ENCODE measurements at regions not wholly inside any gene's neighbourhood (a gene's known extent, or its start where the extent isn't known, plus 50 kb on each side); places are given as distances from the start of the nearest gene placed in this dataset.

- TF ChIP-seq CSDC2 (CRISPR knock-in tag; IDR thresholded peaks at IDR 0.05) (no peak), OSR1 (CRISPR knock-in tag; IDR thresholded peaks at IDR 0.05) (no peak), SNAI2 (CRISPR knock-in tag; IDR thresholded peaks at IDR 0.05) (no peak), ZFP30 (CRISPR knock-in tag; IDR thresholded peaks at IDR 0.05) (no peak), TCF4 (CRISPR knock-in tag; IDR thresholded peaks at IDR 0.05; ENCODE audit: borderline replicate concordance) (no peak), TOX (CRISPR knock-in tag; IDR thresholded peaks at IDR 0.05; ENCODE audit: borderline replicate concordance) (no peak), ARNTL (CRISPR knock-in tag; IDR thresholded peaks at IDR 0.05; ENCODE audit: borderline replicate concordance, low read depth) (no peak)
- TF ChIP-seq, protein P1, sequence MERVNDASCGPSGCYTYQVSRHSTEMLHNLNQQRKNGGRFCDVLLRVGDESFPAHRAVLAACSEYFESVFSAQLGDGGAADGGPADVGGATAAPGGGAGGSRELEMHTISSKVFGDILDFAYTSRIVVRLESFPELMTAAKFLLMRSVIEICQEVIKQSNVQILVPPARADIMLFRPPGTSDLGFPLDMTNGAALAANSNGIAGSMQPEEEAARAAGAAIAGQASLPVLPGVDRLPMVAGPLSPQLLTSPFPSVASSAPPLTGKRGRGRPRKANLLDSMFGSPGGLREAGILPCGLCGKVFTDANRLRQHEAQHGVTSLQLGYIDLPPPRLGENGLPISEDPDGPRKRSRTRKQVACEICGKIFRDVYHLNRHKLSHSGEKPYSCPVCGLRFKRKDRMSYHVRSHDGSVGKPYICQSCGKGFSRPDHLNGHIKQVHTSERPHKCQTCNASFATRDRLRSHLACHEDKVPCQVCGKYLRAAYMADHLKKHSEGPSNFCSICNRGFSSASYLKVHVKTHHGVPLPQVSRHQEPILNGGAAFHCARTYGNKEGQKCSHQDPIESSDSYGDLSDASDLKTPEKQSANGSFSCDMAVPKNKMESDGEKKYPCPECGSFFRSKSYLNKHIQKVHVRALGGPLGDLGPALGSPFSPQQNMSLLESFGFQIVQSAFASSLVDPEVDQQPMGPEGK (CRISPR knock-in tag; IDR thresholded peaks at IDR 0.05; ENCODE audit: borderline replicate concordance) = no peak
- TF ChIP-seq, protein P2, sequence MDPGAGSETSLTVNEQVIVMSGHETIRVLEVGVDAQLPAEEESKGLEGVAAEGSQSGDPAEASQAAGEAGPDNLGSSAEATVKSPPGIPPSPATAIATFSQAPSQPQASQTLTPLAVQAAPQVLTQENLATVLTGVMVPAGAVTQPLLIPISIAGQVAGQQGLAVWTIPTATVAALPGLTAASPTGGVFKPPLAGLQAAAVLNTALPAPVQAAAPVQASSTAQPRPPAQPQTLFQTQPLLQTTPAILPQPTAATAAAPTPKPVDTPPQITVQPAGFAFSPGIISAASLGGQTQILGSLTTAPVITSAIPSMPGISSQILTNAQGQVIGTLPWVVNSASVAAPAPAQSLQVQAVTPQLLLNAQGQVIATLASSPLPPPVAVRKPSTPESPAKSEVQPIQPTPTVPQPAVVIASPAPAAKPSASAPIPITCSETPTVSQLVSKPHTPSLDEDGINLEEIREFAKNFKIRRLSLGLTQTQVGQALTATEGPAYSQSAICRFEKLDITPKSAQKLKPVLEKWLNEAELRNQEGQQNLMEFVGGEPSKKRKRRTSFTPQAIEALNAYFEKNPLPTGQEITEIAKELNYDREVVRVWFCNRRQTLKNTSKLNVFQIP (CRISPR knock-in tag; IDR thresholded peaks at IDR 0.05; ENCODE audit: borderline replicate concordance, low read depth) = no peak
- TF ChIP-seq, protein P3, sequence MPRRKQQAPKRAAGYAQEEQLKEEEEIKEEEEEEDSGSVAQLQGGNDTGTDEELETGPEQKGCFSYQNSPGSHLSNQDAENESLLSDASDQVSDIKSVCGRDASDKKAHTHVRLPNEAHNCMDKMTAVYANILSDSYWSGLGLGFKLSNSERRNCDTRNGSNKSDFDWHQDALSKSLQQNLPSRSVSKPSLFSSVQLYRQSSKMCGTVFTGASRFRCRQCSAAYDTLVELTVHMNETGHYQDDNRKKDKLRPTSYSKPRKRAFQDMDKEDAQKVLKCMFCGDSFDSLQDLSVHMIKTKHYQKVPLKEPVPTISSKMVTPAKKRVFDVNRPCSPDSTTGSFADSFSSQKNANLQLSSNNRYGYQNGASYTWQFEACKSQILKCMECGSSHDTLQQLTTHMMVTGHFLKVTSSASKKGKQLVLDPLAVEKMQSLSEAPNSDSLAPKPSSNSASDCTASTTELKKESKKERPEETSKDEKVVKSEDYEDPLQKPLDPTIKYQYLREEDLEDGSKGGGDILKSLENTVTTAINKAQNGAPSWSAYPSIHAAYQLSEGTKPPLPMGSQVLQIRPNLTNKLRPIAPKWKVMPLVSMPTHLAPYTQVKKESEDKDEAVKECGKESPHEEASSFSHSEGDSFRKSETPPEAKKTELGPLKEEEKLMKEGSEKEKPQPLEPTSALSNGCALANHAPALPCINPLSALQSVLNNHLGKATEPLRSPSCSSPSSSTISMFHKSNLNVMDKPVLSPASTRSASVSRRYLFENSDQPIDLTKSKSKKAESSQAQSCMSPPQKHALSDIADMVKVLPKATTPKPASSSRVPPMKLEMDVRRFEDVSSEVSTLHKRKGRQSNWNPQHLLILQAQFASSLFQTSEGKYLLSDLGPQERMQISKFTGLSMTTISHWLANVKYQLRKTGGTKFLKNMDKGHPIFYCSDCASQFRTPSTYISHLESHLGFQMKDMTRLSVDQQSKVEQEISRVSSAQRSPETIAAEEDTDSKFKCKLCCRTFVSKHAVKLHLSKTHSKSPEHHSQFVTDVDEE (CRISPR knock-in tag; IDR thresholded peaks at IDR 0.05) = no peak
Measured at GRCh38 chr5:122545986-122546385, 228.9 kb upstream of the SNX2 start.
